ENCODE measurements at regions not wholly inside any gene's neighbourhood (a gene's known extent, or its start where the extent isn't known, plus 50 kb on each side); places are given as distances from the start of the nearest gene placed in this dataset.

GRCh38 chrX:118208481-118208880, 91.9 kb upstream of the KLHL13 start:
- no peak for TF ChIP-seq POLR2AphosphoS5 (IDR thresholded peaks at IDR 0.05; ENCODE audit: borderline replicate concordance, low read depth, low read length)
- no peak for TF ChIP-seq EZH2 (IDR thresholded peaks at IDR 0.05)
- TF ChIP-seq FOXP2 (optimal IDR thresholded peaks at IDR 0.05; ENCODE audit: control extremely low read depth, extremely low read length, insufficient read depth) = no peak
